ENCODE measurements at regions not wholly inside any gene's neighbourhood (a gene's known extent, or its start where the extent isn't known, plus 50 kb on each side); places are given as distances from the start of the nearest gene placed in this dataset.

DNA sequence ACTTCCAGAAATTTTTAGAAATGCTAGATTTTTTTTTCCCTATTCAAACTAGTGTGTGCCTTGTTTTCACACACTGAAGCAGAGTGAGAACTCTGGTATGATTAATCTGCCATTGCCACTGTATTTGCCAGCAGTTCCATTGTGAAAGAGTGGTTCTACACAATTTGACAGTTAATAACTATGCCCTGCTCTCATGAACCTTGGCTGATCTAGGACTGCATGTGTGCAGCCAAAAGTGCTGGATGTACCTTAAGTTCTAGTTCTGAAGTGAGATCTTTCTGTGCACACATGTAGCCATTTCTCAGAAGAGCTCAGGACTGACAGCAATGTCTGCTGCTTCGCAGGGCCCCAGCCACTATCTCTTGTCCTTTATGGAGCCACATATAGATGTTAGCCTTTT lies 328.2 kb upstream of the SPRY2 start:
- H3K4me3 ChIP-seq (ENCODE audit: low read depth in 1 of 2, low read length in 2 of 2): no peak overlapping the region
- no peaks in the 10 kb centered on the region for H3K36me3 ChIP-seq (ENCODE audit: insufficient read depth, low read length)
- H3K9ac ChIP-seq (ENCODE audit: low read length): no peak overlapping the region
- H3K4me1 ChIP-seq (ENCODE audit: insufficient read depth, low read length): no peaks in the 10 kb centered on the region
- no peaks in the 10 kb centered on the region for H3K9me3 ChIP-seq (ENCODE audit: low read length)
- no peaks in the 10 kb centered on the region for H3K27me3 ChIP-seq (ENCODE audit: control insufficient read depth in 1 of 2, insufficient read depth in 2 of 2, low read length in 2 of 2)
- no peak overlapping the region for H3K27ac ChIP-seq (ENCODE audit: low read depth, low read length)

DNA sequence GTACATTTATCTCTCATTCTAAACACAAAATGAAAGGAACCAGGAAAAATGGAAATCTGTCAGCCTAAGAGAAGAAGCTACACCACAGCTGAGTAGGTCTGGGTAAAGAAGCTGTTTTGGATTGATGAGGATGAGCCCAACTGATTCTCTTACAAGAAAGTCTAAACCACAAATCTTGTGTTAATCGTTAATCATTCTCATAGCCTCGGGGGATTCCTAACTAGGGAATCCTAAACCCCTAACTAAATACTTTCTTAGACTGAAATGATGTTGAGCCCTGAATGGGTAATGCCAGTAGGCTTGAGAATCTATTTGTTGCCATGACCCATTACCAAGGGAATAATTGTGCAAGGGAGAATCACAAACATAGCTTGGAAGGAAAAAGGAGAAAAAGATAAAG lies 327.5 kb upstream of the SPRY2 start:
- Histone ChIP-seq H3K4me3 (ENCODE audit: low read depth in 1 of 2, low read length in 2 of 2) (no peak overlapping the region), H3K36me3 (ENCODE audit: insufficient read depth, low read length) (no peaks in the 10 kb centered on the region), H3K4me1 (ENCODE audit: insufficient read depth, low read length) (no peaks in the 10 kb centered on the region), H3K9me3 (ENCODE audit: low read length) (no peaks in the 10 kb centered on the region), H3K27me3 (ENCODE audit: control insufficient read depth in 1 of 2, insufficient read depth in 2 of 2, low read length in 2 of 2) (no peaks in the 10 kb centered on the region), H3K9ac (ENCODE audit: low read length) (no peak overlapping the region), H3K27ac (ENCODE audit: low read depth, low read length) (no peak overlapping the region)

DNA sequence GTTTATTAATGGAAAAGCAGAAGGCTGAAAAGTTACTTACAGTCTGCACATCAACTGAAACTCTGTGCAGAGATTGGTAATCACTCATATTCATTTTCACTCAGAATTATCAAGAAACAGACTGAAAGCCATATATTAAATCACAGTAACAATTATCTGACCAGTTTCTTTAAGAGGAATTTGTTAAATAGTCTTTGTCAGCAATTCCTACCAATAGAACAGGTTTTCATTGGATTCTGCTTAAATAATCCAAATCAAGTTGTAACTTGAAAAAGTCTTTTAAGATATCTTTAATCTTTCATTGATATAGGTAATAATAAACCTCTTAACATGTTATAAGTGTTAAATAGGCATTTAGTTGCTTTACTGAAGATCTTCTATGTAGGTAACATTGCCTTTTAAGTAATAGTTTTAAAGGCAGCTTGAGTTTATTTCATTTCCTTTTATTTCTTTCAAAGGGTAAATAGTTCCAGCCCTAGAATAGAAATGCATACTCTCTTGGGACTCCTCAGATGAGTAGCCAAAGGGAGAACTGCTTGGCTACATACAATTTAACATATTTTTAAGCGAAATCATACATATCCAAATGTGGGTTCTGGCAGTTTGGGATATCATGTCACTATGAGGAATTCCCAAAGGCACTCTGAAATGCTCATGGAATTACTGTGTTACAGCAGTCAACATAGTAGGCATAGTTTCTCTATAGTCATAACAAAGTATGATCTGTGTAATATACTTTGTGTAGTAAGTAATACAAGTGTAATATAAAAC lies 326.0 kb upstream of the SPRY2 start:
- Histone ChIP-seq H3K4me1 (ENCODE audit: insufficient read depth, low read length) (no peaks in the 10 kb centered on the region), H3K27me3 (ENCODE audit: control insufficient read depth in 1 of 2, insufficient read depth in 2 of 2, low read length in 2 of 2) (no peaks in the 10 kb centered on the region), H3K36me3 (ENCODE audit: insufficient read depth, low read length) (no peaks in the 10 kb centered on the region), H3K9me3 (ENCODE audit: low read length) (no peaks in the 10 kb centered on the region), H3K27ac (ENCODE audit: low read depth, low read length) (no peak overlapping the region), H3K9ac (ENCODE audit: low read length) (no peak overlapping the region), H3K4me3 (ENCODE audit: low read depth in 1 of 2, low read length in 2 of 2) (no peak overlapping the region)

DNA sequence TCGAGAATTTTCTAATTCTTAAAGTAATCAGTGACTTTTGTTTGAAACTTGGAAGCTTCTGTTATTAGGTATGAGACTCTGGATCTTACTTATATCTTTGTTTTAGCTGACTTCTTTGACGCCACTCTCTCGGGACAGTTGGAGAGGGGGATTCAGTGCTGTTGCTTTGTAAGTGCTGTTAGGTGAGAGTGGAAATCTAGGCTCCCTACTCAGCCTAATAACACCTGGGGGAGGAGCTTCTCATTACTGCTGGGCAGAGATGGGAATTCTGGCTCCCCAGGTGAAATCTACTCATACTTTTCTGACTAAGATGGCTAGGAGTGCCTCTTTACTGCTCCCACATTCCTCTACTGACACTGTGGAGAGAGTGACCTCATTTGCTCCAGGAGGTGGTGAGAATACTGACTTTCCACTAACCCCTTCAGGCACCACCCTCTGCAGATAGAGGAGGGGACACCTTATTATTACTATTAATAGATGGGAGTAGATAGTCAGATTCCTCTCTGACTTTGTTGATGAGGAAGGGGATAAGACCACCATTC lies 324.9 kb upstream of the SPRY2 start:
- Histone ChIP-seq H3K9me3 (ENCODE audit: low read length) (no peaks in the 10 kb centered on the region), H3K27me3 (ENCODE audit: control insufficient read depth in 1 of 2, insufficient read depth in 2 of 2, low read length in 2 of 2) (no peaks in the 10 kb centered on the region), H3K4me3 (ENCODE audit: low read depth in 1 of 2, low read length in 2 of 2) (no peak overlapping the region), H3K27ac (ENCODE audit: low read depth, low read length) (no peak overlapping the region), H3K4me1 (ENCODE audit: insufficient read depth, low read length) (no peaks in the 10 kb centered on the region), H3K9ac (ENCODE audit: low read length) (no peak overlapping the region), H3K36me3 (ENCODE audit: insufficient read depth, low read length) (no peaks in the 10 kb centered on the region)

DNA sequence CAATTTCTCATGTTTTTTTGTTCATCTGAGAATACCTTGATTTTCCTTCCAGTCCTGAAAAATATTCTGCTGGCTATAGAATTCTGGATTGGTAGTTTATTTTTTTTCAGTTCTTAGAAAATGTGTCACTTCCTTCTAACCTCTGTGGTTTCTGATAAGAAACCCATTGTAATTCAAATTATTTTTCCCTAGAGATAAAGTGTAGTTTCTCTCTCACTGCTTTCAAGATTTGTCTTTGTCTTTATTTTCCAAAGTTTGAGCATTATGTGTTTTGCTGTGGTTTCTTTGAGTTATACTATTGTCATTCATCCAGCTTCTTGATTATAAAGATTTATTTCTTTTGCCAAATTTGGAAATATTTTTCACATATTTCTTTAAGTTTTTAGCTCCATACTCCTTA lies 324.0 kb upstream of the SPRY2 start:
- H3K27ac ChIP-seq (ENCODE audit: low read depth, low read length): no peak overlapping the region
- no peaks in the 10 kb centered on the region for H3K9me3 ChIP-seq (ENCODE audit: low read length)
- no peak overlapping the region for H3K9ac ChIP-seq (ENCODE audit: low read length)
- H3K4me3 ChIP-seq (ENCODE audit: low read depth in 1 of 2, low read length in 2 of 2): no peak overlapping the region
- H3K4me1 ChIP-seq (ENCODE audit: insufficient read depth, low read length): no peaks in the 10 kb centered on the region
- no peaks in the 10 kb centered on the region for H3K36me3 ChIP-seq (ENCODE audit: insufficient read depth, low read length)
- H3K27me3 ChIP-seq (ENCODE audit: control insufficient read depth in 1 of 2, insufficient read depth in 2 of 2, low read length in 2 of 2): no peaks in the 10 kb centered on the region

DNA sequence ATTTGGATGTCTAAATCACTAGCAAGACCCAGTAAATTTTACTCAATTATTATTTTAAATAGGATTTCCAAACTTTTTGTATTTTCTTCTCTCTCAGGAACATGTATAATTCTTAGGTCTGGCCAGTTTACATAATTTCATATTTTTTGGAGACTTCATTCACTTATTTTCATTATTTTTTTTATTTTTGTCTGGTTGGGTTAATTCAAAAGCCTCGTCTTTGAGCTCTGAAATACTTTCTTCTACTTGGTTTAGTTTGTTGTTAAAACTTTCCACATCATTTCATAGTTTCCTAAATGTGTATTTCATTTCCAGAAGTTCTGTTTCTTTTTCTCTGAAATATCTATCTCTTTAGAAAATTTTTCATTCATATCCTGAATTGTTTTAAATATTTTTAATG lies 322.9 kb upstream of the SPRY2 start:
- H3K27ac ChIP-seq (ENCODE audit: low read depth, low read length): no peak overlapping the region
- no peaks in the 10 kb centered on the region for H3K9me3 ChIP-seq (ENCODE audit: low read length)
- H3K27me3 ChIP-seq (ENCODE audit: control insufficient read depth in 1 of 2, insufficient read depth in 2 of 2, low read length in 2 of 2): no peaks in the 10 kb centered on the region
- no peak overlapping the region for H3K9ac ChIP-seq (ENCODE audit: low read length)
- no peaks in the 10 kb centered on the region for H3K4me1 ChIP-seq (ENCODE audit: insufficient read depth, low read length)
- H3K36me3 ChIP-seq (ENCODE audit: insufficient read depth, low read length): no peaks in the 10 kb centered on the region
- no peak overlapping the region for H3K4me3 ChIP-seq (ENCODE audit: low read depth in 1 of 2, low read length in 2 of 2)

DNA sequence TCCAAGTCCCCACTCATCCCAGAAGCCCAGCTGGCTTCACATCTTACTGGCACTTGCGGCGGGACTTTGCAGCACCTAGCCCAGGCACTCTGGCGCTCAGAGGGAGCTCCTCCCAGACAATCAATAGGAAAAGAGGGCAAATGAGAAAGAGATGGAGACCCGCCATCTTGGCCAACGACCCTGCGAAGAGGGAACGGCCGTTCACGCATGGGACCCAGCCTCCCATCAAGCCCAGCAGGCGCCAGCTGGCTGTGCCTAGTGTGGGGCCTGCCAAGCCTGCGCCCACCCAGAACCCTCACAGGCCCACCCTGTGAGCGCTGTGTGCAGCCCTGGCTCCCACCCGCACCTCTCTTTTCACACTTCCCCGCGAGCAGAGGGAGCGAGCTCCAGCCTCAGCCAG lies 317.8 kb upstream of the SPRY2 start:
- H3K27me3 ChIP-seq (ENCODE audit: control insufficient read depth in 1 of 2, insufficient read depth in 2 of 2, low read length in 2 of 2): no peaks in the 10 kb centered on the region
- no peak overlapping the region for H3K27ac ChIP-seq (ENCODE audit: low read depth, low read length)
- no peak overlapping the region for H3K4me3 ChIP-seq (ENCODE audit: low read depth in 1 of 2, low read length in 2 of 2)
- no peaks in the 10 kb centered on the region for H3K9me3 ChIP-seq (ENCODE audit: low read length)
- H3K4me1 ChIP-seq (ENCODE audit: insufficient read depth, low read length): no peaks in the 10 kb centered on the region
- H3K9ac ChIP-seq (ENCODE audit: low read length): no peak overlapping the region
- H3K36me3 ChIP-seq (ENCODE audit: insufficient read depth, low read length): no peaks in the 10 kb centered on the region

DNA sequence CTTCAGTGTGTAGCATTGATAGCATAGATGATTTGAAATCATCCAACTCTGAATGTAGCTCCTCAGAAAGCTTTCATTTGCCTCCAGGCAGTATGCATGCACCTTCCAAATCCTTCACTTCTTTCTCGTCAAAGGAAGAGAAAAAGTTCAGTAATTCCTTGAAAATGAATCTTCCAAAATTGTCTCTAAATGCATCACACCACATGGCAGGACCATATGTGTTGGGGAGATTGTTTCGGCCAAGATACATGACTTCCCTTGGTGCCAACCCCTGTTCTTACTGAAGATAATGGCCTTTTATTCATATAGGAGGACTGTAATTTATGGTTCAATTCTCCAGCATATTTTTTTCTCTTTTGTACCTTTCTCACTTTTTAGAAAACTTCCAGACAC lies 315.6 kb upstream of the SPRY2 start:
- Histone ChIP-seq H3K9me3 (ENCODE audit: low read length) (no peaks in the 10 kb centered on the region), H3K4me3 (ENCODE audit: low read depth in 1 of 2, low read length in 2 of 2) (no peak overlapping the region), H3K4me1 (ENCODE audit: insufficient read depth, low read length) (no peaks in the 10 kb centered on the region), H3K27ac (ENCODE audit: low read depth, low read length) (no peak overlapping the region), H3K36me3 (ENCODE audit: insufficient read depth, low read length) (no peaks in the 10 kb centered on the region), H3K9ac (ENCODE audit: low read length) (no peak overlapping the region), H3K27me3 (ENCODE audit: control insufficient read depth in 1 of 2, insufficient read depth in 2 of 2, low read length in 2 of 2) (no peaks in the 10 kb centered on the region)

DNA sequence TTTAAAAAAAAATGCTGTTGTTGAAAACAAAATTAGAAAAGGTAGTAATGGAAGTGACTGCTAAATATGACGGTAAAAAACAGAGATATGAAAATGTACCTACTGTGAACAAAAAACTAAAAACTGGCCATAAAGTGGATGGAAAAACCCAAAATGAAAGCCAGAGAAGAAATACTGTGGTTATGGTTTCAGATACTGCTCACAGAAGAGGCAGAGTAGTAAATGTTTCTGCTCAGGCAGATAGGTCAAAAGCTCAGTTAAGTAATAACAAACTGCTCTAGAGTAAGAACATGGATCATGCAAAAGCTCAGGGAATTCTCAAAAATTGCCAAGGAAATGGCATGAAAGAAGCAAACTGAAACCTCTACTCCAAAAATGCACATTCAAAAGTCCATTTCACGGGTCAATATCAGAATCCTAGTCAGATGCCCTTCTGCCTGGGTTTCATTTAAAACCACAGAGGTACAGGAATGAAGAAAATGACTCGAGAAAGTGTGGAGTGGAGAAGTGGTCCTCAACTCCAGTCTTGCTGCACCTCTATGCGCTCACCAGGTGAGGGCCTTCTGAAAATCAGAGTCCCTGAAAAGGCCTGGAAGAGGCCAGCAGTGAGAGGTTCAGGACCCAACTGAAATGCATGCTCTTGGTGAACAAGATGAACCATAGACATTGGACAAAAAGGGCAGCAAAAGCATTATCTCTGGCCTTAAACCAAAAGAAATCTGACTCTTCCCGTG lies 315.0 kb upstream of the SPRY2 start:
- no peak overlapping the region for H3K27ac ChIP-seq (ENCODE audit: low read depth, low read length)
- H3K9ac ChIP-seq (ENCODE audit: low read length): no peak overlapping the region
- H3K36me3 ChIP-seq (ENCODE audit: insufficient read depth, low read length): no peaks in the 10 kb centered on the region

DNA sequence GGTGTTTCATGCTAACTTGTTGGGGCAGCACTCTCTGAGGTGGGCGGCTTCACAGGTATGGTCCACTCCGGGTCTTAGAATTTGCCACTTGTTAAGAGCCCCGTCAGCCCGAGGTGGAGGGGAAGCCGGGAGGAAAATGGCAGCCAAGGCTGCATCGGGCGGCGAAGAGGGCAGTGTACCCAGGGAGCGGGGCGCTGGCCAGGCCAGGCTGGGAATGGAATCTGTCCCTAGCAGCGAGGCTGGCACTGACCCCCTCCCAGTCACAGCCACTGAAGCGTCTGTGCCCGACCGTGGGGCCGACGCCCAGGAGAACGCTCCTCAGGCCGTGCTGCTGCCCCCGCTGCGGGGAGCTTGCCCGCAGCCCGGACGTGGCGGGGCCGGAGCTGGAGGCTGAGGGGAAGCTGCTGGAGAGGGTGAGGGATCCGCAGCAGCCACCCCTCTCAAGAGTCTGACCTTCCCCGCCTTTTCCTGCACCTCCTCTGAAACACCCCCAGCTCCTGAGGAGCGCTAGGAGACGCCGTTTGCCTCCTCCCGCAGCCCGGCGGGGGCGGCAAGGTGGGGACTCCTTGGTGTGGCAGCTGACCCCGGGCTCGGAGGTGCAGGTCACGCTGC lies 313.8 kb upstream of the SPRY2 start:
- Histone ChIP-seq H3K36me3 (ENCODE audit: insufficient read depth, low read length) (no peaks in the 10 kb centered on the region), H3K9me3 (ENCODE audit: low read length) (no peaks in the 10 kb centered on the region), H3K9ac (ENCODE audit: low read length) (no peak overlapping the region), H3K4me1 (ENCODE audit: insufficient read depth, low read length) (no peaks in the 10 kb centered on the region), H3K4me3 (ENCODE audit: low read depth in 1 of 2, low read length in 2 of 2) (no peak overlapping the region), H3K27me3 (ENCODE audit: control insufficient read depth in 1 of 2, insufficient read depth in 2 of 2, low read length in 2 of 2) (no peaks in the 10 kb centered on the region), H3K27ac (ENCODE audit: low read depth, low read length) (no peak overlapping the region)

More for the DNA sequence above, 315.0 kb upstream of the SPRY2 start:
- H3K4me3 ChIP-seq (ENCODE audit: low read depth in 1 of 2, low read length in 2 of 2): no peak overlapping the region
- no peaks in the 10 kb centered on the region for H3K27me3 ChIP-seq (ENCODE audit: control insufficient read depth in 1 of 2, insufficient read depth in 2 of 2, low read length in 2 of 2)
- H3K4me1 ChIP-seq (ENCODE audit: insufficient read depth, low read length): no peaks in the 10 kb centered on the region
- H3K9me3 ChIP-seq (ENCODE audit: low read length): no peaks in the 10 kb centered on the region

DNA sequence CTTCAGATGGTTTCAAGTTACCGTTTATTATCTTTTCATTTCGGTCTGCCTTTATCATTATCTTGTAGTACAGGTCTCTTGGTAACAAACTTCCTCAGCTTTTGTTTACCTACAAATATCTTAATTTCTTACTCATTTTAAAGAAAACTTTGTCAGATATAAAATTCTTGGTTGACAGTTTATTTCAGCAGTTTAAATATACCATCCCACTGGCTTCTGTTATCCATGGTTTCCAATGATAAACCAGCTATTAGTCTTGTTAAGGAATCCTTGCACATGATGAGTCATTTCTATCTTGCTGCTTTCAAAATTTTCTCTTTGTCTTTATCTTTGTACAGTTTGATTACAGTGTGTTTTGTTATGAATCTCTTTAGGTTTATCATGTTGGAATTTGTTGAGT lies 308.3 kb upstream of the SPRY2 start:
- no peak overlapping the region for H3K27ac ChIP-seq (ENCODE audit: low read depth, low read length)
- H3K27me3 ChIP-seq (ENCODE audit: control insufficient read depth in 1 of 2, insufficient read depth in 2 of 2, low read length in 2 of 2): no peaks in the 10 kb centered on the region
- H3K4me3 ChIP-seq (ENCODE audit: low read depth in 1 of 2, low read length in 2 of 2): no peak overlapping the region
- H3K36me3 ChIP-seq (ENCODE audit: insufficient read depth, low read length): no peaks in the 10 kb centered on the region
- H3K9ac ChIP-seq (ENCODE audit: low read length): no peak overlapping the region
- H3K9me3 ChIP-seq (ENCODE audit: low read length): no peaks in the 10 kb centered on the region
- H3K4me1 ChIP-seq (ENCODE audit: insufficient read depth, low read length): no peaks in the 10 kb centered on the region

All from muscle layer of colon (tissue), 2 donors.